GM12874 (cell line): ENCODE measurements at regions not wholly inside any gene's neighbourhood (a gene's known extent, or its start where the extent isn't known, plus 50 kb on each side); places are given as distances from the start of the nearest gene placed in this dataset.

ENCODE experiments used
- TF ChIP-seq, protein P1 (sequence below): IDR thresholded peaks from 2 replicates; pipeline ENCODE4 v1.5.1; 2011; ENCODE audit warnings: low read depth, mild to moderate bottlenecking, control low read depth, low read length, moderate library complexity; ENCODE audit not compliant: insufficient read depth

DNA sequence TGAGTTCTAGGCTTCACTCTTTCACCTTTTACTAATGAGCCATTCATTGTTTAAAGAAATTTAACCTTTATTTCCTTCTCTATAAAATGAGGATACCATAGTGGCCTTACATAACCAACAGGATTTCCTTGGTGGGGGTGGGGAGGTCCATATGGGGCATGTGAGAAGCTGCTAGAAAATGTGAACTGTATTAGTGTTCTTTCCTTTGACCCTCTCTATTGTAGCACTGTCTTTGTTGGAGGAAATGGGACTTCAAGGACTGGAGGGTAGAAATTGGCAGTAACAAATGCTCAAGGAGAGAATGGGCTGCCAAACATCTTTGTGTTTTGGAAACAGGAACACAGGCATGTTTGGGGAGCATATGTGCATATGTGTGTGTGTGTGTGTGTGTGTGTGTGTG, 468.7 kb upstream of the ZEB2 start:
- TF ChIP-seq, protein P1, sequence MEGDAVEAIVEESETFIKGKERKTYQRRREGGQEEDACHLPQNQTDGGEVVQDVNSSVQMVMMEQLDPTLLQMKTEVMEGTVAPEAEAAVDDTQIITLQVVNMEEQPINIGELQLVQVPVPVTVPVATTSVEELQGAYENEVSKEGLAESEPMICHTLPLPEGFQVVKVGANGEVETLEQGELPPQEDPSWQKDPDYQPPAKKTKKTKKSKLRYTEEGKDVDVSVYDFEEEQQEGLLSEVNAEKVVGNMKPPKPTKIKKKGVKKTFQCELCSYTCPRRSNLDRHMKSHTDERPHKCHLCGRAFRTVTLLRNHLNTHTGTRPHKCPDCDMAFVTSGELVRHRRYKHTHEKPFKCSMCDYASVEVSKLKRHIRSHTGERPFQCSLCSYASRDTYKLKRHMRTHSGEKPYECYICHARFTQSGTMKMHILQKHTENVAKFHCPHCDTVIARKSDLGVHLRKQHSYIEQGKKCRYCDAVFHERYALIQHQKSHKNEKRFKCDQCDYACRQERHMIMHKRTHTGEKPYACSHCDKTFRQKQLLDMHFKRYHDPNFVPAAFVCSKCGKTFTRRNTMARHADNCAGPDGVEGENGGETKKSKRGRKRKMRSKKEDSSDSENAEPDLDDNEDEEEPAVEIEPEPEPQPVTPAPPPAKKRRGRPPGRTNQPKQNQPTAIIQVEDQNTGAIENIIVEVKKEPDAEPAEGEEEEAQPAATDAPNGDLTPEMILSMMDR: no peak

DNA sequence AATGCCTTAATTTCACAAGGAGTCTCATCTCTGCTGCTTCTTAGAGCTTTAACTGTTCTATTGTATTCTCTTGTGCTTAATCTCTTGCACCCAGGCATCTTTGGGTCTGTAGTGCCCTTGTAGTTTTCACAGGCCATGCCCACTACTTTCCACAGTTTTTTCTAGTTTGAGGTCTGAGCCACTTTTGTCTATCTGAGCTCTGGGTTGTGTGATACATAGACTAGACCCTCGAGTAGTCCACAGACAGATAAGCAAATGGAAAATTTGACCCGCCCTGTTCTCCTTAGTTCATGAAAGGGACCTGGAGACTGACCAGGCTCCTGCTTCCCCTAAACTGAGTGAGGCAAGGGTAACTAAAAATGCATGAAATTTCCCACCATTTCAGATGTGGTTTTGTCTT, 466.8 kb upstream of the ZEB2 start:
- TF ChIP-seq, protein P1: no peak

- TF ChIP-seq, protein P1: no peak
Measured at GRCh38 chr2:144984038-144984437, 464.1 kb upstream of the ZEB2 start.

GRCh38 chr2:144983107-144983506, 463.2 kb upstream of the ZEB2 start:
- TF ChIP-seq, protein P1: no peak

DNA sequence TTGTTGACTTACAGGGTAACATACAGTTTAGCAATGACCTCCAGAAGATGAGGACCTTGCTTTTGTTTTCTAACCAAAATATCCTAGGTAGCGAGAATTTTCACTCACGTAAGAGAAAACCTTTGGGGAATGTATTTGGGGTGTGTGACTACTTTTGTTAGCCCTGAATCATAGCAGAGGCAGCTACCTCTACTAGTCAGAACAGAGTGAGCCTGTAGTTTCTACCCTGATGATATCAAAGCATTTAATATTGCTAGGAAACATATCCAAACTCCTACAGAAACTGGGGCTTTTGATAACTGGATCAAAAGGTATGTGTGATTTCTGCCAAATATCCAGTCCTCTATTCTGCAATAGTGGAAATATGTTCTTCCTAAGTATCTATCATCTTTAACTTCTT, 462.6 kb upstream of the ZEB2 start:
- TF ChIP-seq, protein P1: no peak

DNA sequence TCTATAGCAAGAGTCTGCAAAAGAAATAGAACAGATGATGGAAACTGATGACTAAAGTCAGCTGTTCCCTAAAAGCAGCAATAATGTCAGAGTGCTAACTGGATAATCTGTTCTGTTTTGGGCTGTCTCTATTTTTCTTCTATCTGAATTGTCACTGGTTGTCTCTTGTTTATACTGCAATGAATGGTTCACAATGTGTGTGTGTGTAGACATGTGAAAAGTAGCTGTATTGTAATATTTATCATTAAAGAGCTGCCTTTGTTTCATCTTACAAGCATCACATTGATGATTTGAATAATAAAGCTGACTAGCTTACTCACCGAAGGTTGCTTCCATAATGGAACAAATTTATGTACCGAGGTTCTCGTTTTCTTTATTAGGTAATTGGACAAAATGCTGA, 456.0 kb upstream of the ZEB2 start:
- TF ChIP-seq, protein P1: no peak

DNA sequence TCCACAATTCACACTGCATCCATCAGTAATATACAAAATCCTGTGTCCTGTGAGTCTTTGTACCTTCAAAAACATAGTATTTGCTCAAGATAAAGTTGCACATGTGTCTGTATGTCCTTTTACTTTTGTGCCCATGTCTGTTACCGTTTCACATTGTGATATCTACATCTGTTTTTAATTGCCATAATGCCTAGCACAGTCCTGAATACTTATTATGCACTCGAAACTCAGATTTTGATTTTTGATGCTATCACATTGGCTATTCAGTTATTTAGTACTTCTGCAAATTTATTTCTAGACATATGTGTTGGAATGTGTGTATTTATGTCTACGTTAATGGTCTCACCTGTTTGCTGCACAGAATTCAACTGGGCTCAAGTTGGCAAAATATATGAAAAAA, 452.8 kb upstream of the ZEB2 start:
- TF ChIP-seq, protein P1: no peak
